HFFc6 (cell line): ENCODE measurements at regions not wholly inside any gene's neighbourhood (a gene's known extent, or its start where the extent isn't known, plus 50 kb on each side); places are given as distances from the start of the nearest gene placed in this dataset.

Experiments
- DNase-seq: peaks from one replicate; pipeline ENCODE4 v3.0.0-alpha.2; 2018
- H3K27ac Mint-ChIP-seq: 2 replicates; pipeline ENCODE4 v1.8.0; 2020; ENCODE audit warnings: mild to moderate bottlenecking, mixed read lengths
- H3K27me3 Mint-ChIP-seq: 2 replicates; pipeline ENCODE4 v1.8.0; 2021; ENCODE audit warnings: mild to moderate bottlenecking, moderate library complexity, mixed read lengths; ENCODE audit not compliant: insufficient read depth
- H3K36me3 Mint-ChIP-seq: 2 replicates; pipeline ENCODE4 v1.8.0; 2021; ENCODE audit warnings: low read depth, mixed read lengths
- H3K4me1 Mint-ChIP-seq: 2 replicates; pipeline ENCODE4 v1.8.0; 2020; ENCODE audit warnings: low read depth, mixed read lengths
- H3K4me3 Mint-ChIP-seq: 2 replicates; pipeline ENCODE4 v1.8.0; 2020; ENCODE audit warnings: mild to moderate bottlenecking, moderate library complexity, mixed read lengths
- H3K9me3 Mint-ChIP-seq: 2 replicates; pipeline ENCODE4 v1.8.0; 2020; ENCODE audit warnings: mild to moderate bottlenecking, mixed read lengths
- CTCF ChIP-seq: fragments of 200-600 bp; sonication (generic); IDR thresholded peaks from 2 replicates; pipeline ENCODE4 v1.5.0; 2021; ENCODE audit warnings: antibody characterized with exemption, mild to moderate bottlenecking

- H3K4me3 Mint-ChIP-seq: no peak overlapping the region
- TF ChIP-seq CTCF: no peak
These were observed 773.5 kb upstream of the LRRTM1 start for GRCh38 chr2:81078102-81078501.

GRCh38 chr2:81077396-81077795 is 772.8 kb upstream of the LRRTM1 start:
- TF ChIP-seq CTCF: no peak
- no peak overlapping the region for H3K27ac Mint-ChIP-seq
- H3K4me3 Mint-ChIP-seq: no peak overlapping the region
- H3K4me1 Mint-ChIP-seq: no peaks in the 10 kb centered on the region
- H3K27me3 Mint-ChIP-seq: no peaks in the 10 kb centered on the region
- peaks cover 40% of the 10 kb centered on the region for H3K9me3 Mint-ChIP-seq
- DNase-seq: no peak
- H3K36me3 Mint-ChIP-seq: no peaks in the 10 kb centered on the region

More at GRCh38 chr2:81078102-81078501, 773.5 kb upstream of the LRRTM1 start:
- Mint-ChIP-seq H3K27ac (no peak overlapping the region), H3K27me3 (no peaks in the 10 kb centered on the region; the same call in 1 of the 2 replicates), H3K36me3 (no peaks in the 10 kb centered on the region), H3K4me1 (no peaks in the 10 kb centered on the region), H3K9me3 (peaks cover 42% of the 10 kb centered on the region)
- no peak for DNase-seq

GRCh38 chr2:81073412-81073811 is 768.9 kb upstream of the LRRTM1 start:
- Mint-ChIP-seq H3K4me1 (no peaks in the 10 kb centered on the region), H3K4me3 (no peak overlapping the region), H3K9me3 (peaks cover 8% of the 10 kb centered on the region), H3K36me3 (no peaks in the 10 kb centered on the region), H3K27me3 (no peaks in the 10 kb centered on the region; the same call in 1 of the 2 replicates), H3K27ac (no peak overlapping the region)
- no peak for DNase-seq
- TF ChIP-seq CTCF: no peak

GRCh38 chr2:81068144-81068543 is 763.6 kb upstream of the LRRTM1 start:
- no peak overlapping the region for H3K4me3 Mint-ChIP-seq
- peaks cover 29% of the 10 kb centered on the region for H3K9me3 Mint-ChIP-seq
- no peaks in the 10 kb centered on the region; the same call in 1 of the 2 replicates for H3K27me3 Mint-ChIP-seq
- no peak for TF ChIP-seq CTCF
- no peaks in the 10 kb centered on the region for H3K4me1 Mint-ChIP-seq
- no peak overlapping the region for H3K27ac Mint-ChIP-seq
- H3K36me3 Mint-ChIP-seq: no peaks in the 10 kb centered on the region
- DNase-seq: no peak

- no peaks in the 10 kb centered on the region for H3K4me1 Mint-ChIP-seq
- no peak for TF ChIP-seq CTCF
- H3K9me3 Mint-ChIP-seq: peaks cover 45% of the 10 kb centered on the region
- DNase-seq: no peak
- no peaks in the 10 kb centered on the region for H3K27me3 Mint-ChIP-seq
- H3K4me3 Mint-ChIP-seq: no peak overlapping the region
- H3K27ac Mint-ChIP-seq: no peak overlapping the region
- no peaks in the 10 kb centered on the region for H3K36me3 Mint-ChIP-seq
These were observed 756.5 kb upstream of the LRRTM1 start for GRCh38 chr2:81061016-81061415.

- Mint-ChIP-seq H3K9me3 (peaks cover 29% of the 10 kb centered on the region), H3K36me3 (0 out of 2 replicates have a peak, but pooled peaks cover 6% of the 10 kb centered on the region), H3K4me3 (no peak overlapping the region), H3K27me3 (no peaks in the 10 kb centered on the region), H3K27ac (no peak overlapping the region), H3K4me1 (no peaks in the 10 kb centered on the region)
- no peak for TF ChIP-seq CTCF
- DNase-seq: no peak
These were observed 746.1 kb upstream of the LRRTM1 start for GRCh38 chr2:81050580-81051095.
